Bronchial epithelial cell (primary cell): ENCODE measurements at regions not wholly inside any gene's neighbourhood (a gene's known extent, or its start where the extent isn't known, plus 50 kb on each side); places are given as distances from the start of the nearest gene placed in this dataset.
"Not testable (repeated sequence)": the region's sequence is repeated elsewhere in the genome, so short reads cannot be mapped to it uniquely, and the experiment has no call there.

ENCODE experiments used
- DNase-seq: peaks from one replicate; pipeline ENCODE4 v3.0.0-alpha.2; 2010; ENCODE audit warnings: low read depth
- FAIRE-seq: peaks from 2 replicates; lab custom pipeline; 2011; peaks lifted over from hg19 to GRCh38; lab: Jason Lieb, UNC
- H3K27me3 ChIP-seq: 2 replicates; pipeline ENCODE4 v1.5.1; 2011; ENCODE audit warnings: low read length; ENCODE audit not compliant: control insufficient read depth, insufficient read depth
- H3K36me3 ChIP-seq: 2 replicates; pipeline ENCODE4 v1.5.1; 2011; ENCODE audit warnings: low read length; ENCODE audit not compliant: control insufficient read depth, insufficient read depth
- H3K4me3 ChIP-seq: 2 replicates; pipeline ENCODE4 v1.5.1; 2011; ENCODE audit warnings: mild to moderate bottlenecking, low read depth, low read length, control low read depth
- TF ChIP-seq, protein P1 (sequence below): IDR thresholded peaks from 2 replicates; pipeline ENCODE4 v1.5.1; 2011; ENCODE audit warnings: mild to moderate bottlenecking, moderate library complexity, low read length, control low read depth, inconsistent platforms; ENCODE audit not compliant: insufficient read depth, severe bottlenecking

DNA sequence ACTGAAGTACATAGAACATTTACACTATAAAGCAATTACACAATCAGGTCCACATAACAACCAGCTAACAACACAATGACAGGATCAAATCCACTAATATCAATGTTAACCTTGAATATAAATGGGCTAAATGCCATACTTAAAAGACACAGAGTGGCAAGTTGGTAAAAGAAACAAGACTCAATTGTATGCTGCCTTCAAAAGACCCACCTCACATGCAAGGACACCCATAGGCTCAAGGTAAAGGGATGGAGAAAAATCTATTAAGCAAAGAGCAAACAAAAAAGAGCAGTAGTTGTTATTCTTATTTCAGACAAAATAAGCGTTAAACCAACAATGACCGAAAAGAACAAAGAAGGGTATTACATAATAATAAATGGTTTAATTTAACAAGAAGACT, 183.3 kb downstream of the PYDC2 start:
- no peak overlapping the region for H3K4me3 ChIP-seq

DNA sequence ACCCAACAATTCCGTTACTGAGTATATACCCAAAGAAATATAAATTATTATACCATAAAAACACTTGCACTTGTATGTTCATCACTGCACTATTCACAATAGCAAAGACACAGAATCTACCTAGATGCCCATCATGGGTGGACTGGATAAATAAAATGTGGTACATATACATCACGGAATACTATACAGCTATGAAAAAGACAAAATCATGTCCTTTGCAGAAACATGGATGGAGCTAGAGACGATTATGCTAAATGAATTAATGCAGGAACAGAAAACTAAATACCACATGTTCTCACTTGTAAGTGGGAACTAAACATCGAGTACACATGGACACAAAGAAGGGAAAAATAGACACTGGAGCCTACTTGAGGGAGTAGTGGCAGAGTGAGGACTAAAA, 185.3 kb downstream of the PYDC2 start:
- no peaks in the 10 kb centered on the region for H3K27me3 ChIP-seq
- TF ChIP-seq, protein P1, sequence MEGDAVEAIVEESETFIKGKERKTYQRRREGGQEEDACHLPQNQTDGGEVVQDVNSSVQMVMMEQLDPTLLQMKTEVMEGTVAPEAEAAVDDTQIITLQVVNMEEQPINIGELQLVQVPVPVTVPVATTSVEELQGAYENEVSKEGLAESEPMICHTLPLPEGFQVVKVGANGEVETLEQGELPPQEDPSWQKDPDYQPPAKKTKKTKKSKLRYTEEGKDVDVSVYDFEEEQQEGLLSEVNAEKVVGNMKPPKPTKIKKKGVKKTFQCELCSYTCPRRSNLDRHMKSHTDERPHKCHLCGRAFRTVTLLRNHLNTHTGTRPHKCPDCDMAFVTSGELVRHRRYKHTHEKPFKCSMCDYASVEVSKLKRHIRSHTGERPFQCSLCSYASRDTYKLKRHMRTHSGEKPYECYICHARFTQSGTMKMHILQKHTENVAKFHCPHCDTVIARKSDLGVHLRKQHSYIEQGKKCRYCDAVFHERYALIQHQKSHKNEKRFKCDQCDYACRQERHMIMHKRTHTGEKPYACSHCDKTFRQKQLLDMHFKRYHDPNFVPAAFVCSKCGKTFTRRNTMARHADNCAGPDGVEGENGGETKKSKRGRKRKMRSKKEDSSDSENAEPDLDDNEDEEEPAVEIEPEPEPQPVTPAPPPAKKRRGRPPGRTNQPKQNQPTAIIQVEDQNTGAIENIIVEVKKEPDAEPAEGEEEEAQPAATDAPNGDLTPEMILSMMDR = no peak
- no peaks in the 10 kb centered on the region for H3K36me3 ChIP-seq
- FAIRE-seq (no peak), DNase-seq (no peak)
- no peak overlapping the region for H3K4me3 ChIP-seq

More for the DNA sequence above, 183.3 kb downstream of the PYDC2 start:
- no peak for DNase-seq
- no peaks in the 10 kb centered on the region for H3K27me3 ChIP-seq
- TF ChIP-seq, protein P1 = no peak
- H3K36me3 ChIP-seq = no peaks in the 10 kb centered on the region
- FAIRE-seq = no peak

- DNase-seq = peak; percentile 39
- TF ChIP-seq, protein P1 = no peak
- FAIRE-seq = no peak
- Histone ChIP-seq H3K27me3 (no peaks in the 10 kb centered on the region), H3K36me3 (no peaks in the 10 kb centered on the region), H3K4me3 (no peak overlapping the region)
Measured at GRCh38 chr3:191648787-191649186, 187.8 kb downstream of the PYDC2 start.

DNA sequence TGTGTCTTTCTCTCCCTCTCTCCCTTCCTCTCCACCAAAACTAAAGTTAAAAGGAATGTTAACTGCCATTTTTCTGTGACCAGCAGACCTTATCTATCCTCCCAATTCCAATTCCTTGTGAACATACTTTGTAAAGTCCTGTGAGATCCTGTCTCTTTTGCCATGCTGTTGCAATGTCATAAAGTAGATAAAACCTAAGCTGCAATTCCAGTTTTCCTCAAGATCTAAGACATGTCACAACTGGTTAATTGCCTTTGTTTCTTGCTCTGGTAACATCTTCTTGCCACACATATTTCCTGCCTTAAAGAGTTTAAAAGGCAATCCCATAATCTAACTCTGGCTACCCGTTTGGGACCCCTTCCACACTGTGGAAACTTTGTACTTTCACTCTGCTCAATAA, 188.7 kb downstream of the PYDC2 start:
- H3K4me3 ChIP-seq = no peak overlapping the region
- no peaks in the 10 kb centered on the region for H3K27me3 ChIP-seq
- DNase-seq (peak; percentile 50), FAIRE-seq (no peak)
- TF ChIP-seq, protein P1 = no peak
- no peaks in the 10 kb centered on the region for H3K36me3 ChIP-seq

DNA sequence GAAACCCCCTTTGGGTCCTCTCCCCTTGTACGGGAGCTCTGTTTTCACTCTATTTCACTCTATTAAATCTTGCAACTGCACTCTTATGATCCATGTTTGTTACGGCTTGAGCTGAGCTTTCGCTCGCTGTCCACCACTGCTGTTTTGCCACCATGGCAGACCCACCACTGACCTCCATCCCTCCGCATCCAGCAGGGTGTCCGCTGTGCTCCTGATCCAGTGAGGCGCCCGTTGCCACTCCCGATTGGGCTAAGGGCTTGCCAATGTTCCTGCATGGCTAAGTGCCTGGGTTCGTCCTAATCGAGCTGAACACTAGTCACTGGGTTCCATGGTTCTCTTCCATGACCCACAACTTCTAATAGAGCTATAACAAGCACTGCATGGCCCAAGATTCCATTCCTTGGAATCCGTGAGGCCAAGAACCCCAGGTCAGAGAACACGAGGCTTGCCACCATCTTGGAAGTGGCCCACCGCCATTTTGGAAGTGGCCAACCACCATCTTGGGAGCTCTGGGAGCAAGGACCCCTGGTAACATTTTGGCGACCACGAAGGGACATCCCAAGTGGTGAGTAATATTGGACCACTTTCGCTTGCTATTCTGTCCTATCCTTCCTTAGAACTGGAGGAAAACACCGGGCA, 197.9 kb downstream of the PYDC2 start:
- not testable (repeated sequence) for H3K4me3 ChIP-seq, FAIRE-seq, H3K27me3 ChIP-seq, DNase-seq, H3K36me3 ChIP-seq

DNA sequence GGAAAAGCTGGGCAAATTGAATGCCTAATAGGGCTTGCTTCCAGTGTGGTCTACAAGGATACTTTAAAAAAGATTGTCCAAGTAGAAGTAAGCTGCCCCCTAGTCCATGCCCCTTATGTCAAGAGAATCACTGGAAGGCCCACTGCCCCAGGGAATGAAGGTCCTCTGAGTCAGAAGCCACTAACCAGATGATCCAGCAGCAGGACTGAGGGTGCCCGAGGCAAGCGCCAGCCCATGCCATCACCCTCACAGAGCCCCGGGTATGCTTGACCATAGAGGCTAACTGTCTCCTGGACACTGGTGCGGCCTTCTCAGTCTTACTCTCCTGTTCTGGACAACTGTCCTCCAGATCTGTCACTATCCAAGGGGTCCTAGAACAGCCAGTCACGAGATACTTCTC, 201.2 kb downstream of the PYDC2 start:
- H3K4me3 ChIP-seq, DNase-seq, FAIRE-seq, H3K27me3 ChIP-seq, H3K36me3 ChIP-seq: not testable (repeated sequence)

- DNase-seq = no peak
- TF ChIP-seq, protein P1 = no peak
- no peak for FAIRE-seq
- no peak overlapping the region for H3K4me3 ChIP-seq
- H3K27me3 ChIP-seq = no peaks in the 10 kb centered on the region
- H3K36me3 ChIP-seq = no peaks in the 10 kb centered on the region
Measured at GRCh38 chr3:191680989-191681597, 220.1 kb downstream of the PYDC2 start.
